COLO668 (cell line): ENCODE measurements at regions not wholly inside any gene's neighbourhood (a gene's known extent, or its start where the extent isn't known, plus 50 kb on each side); places are given as distances from the start of the nearest gene placed in this dataset.

ENCODE experiments used
- DNase-seq: peaks from one replicate; lab custom pipeline; 2025; ENCODE audit not compliant: unreplicated experiment; lab: John Stamatoyannopoulos, UW

GRCh38 chr7:35581605-35582210, 113.2 kb downstream of the HERPUD2 start:
- DNase-seq: no peak

GRCh38 chr7:35576031-35576573, 118.8 kb downstream of the HERPUD2 start:
- DNase-seq: no peak

GRCh38 chr7:35571611-35572240, 123.2 kb downstream of the HERPUD2 start:
- no peak for DNase-seq

GRCh38 chr7:35570937-35571336, 124.0 kb downstream of the HERPUD2 start:
- no peak for DNase-seq

- DNase-seq: peak; percentile 85
Observed at GRCh38 chr7:35565927-35566326, 129.0 kb downstream of the HERPUD2 start.

- DNase-seq: no peak
Observed at GRCh38 chr7:35558841-35559240, 136.1 kb downstream of the HERPUD2 start.

GRCh38 chr7:35556515-35557471, 138.1 kb downstream of the HERPUD2 start:
- no peak for DNase-seq

- DNase-seq: no peak
Observed at GRCh38 chr7:35555934-35556333, 139.0 kb downstream of the HERPUD2 start.

- no peak for DNase-seq
Observed at GRCh38 chr7:35555386-35555785, 139.5 kb downstream of the HERPUD2 start.

- no peak for DNase-seq
Observed at GRCh38 chr7:35553519-35553918, 141.4 kb downstream of the HERPUD2 start.

- no peak for DNase-seq
Observed at GRCh38 chr7:35552691-35553090, 142.2 kb downstream of the HERPUD2 start.

- no peak for DNase-seq
Observed at GRCh38 chr7:35551321-35552081, 143.4 kb downstream of the HERPUD2 start.

- DNase-seq: no peak
Observed at GRCh38 chr7:35550831-35551230, 144.1 kb downstream of the HERPUD2 start.

GRCh38 chr7:35549781-35550180, 145.2 kb downstream of the HERPUD2 start:
- DNase-seq: no peak

GRCh38 chr7:35548291-35548690, 146.6 kb downstream of the HERPUD2 start:
- DNase-seq: no peak

GRCh38 chr7:35546691-35547429, 148.1 kb downstream of the HERPUD2 start:
- DNase-seq: no peak

- DNase-seq: no peak
Observed at GRCh38 chr7:35545831-35546230, 149.1 kb downstream of the HERPUD2 start.

GRCh38 chr7:35544028-35544742, 150.8 kb downstream of the HERPUD2 start:
- DNase-seq: no peak
